GM12864 (cell line): ENCODE measurements at regions not wholly inside any gene's neighbourhood (a gene's known extent, or its start where the extent isn't known, plus 50 kb on each side); places are given as distances from the start of the nearest gene placed in this dataset.
"Not testable (repeated sequence)": the region's sequence is repeated elsewhere in the genome, so short reads cannot be mapped to it uniquely, and the experiment has no call there.

ENCODE experiments used
- DNase-seq: peaks from one replicate; pipeline ENCODE4 v3.0.0-alpha.2; 2011; ENCODE audit warnings: low read depth
- H3K4me3 ChIP-seq: 2 replicates; pipeline ENCODE4 v1.5.1; 2011; ENCODE audit warnings: mild to moderate bottlenecking, low read depth, low read length, control low read depth
- TF ChIP-seq, protein P1 (sequence below): IDR thresholded peaks from 2 replicates; pipeline ENCODE4 v1.5.1; 2011; ENCODE audit warnings: low read depth, mild to moderate bottlenecking, moderate library complexity, low read length, control low read depth, inconsistent platforms; ENCODE audit errors: missing control alignments

DNA sequence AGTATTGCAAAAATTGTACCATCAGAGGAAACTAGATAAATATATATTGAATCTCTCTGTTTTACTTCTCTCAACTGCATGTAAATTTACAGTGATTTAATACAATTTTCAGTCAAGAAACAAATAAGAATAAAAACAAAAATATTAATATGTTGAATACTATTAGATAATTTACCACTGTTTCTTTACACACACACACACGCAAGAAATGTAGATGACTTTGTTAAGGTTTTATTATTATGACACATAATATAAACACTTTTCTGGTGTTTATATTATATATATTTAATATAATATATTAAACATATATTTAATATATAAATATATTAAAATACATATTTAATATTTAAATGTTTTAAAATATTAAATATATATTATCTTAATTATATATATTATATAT, 814.3 kb upstream of the CDH10 start:
- TF ChIP-seq, protein P1, sequence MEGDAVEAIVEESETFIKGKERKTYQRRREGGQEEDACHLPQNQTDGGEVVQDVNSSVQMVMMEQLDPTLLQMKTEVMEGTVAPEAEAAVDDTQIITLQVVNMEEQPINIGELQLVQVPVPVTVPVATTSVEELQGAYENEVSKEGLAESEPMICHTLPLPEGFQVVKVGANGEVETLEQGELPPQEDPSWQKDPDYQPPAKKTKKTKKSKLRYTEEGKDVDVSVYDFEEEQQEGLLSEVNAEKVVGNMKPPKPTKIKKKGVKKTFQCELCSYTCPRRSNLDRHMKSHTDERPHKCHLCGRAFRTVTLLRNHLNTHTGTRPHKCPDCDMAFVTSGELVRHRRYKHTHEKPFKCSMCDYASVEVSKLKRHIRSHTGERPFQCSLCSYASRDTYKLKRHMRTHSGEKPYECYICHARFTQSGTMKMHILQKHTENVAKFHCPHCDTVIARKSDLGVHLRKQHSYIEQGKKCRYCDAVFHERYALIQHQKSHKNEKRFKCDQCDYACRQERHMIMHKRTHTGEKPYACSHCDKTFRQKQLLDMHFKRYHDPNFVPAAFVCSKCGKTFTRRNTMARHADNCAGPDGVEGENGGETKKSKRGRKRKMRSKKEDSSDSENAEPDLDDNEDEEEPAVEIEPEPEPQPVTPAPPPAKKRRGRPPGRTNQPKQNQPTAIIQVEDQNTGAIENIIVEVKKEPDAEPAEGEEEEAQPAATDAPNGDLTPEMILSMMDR: no peak
- H3K4me3 ChIP-seq: no peak overlapping the region

DNA sequence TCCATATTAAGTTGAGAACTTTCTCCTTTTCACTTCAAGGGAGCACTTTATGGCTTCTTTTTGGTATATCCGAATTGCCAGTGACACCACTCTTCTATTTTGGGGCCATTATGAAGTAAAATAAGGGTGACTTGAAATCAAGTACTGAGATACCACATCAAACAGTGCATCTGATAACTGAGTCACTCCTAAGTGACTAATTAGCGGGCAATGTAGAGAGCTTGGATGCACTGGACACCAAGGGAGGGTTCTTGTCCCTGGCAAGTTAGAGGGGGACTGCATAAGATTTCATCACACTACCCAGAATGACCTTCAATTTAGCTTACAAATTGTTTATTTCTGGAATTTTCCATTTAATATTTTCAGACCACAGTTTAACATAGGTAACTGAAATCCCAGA, 813.9 kb upstream of the CDH10 start:
- no peak for DNase-seq
- no peak overlapping the region for H3K4me3 ChIP-seq
- TF ChIP-seq, protein P1: no peak

More for the DNA sequence above, 814.3 kb upstream of the CDH10 start:
- no peak for DNase-seq

DNA sequence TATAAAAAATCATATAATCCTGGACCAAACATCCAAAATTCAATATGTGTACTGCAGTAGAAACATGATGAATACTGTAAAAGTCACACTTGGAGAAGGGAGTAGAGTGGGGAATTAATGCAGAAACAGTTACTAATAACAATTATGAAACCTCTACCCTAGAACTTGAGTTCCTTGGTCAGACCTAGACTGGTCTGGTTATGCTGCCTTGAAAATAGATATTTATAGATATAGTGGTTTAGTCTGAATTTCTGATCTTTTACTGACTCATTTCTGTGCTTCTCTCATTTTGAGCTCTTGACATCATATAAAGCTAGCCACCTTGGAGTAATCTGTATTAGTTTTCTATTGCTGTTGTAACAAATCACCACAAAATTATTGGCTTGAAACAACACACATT, 808.7 kb upstream of the CDH10 start:
- no peak for DNase-seq
- TF ChIP-seq, protein P1: no peak
- H3K4me3 ChIP-seq: no peak overlapping the region

DNA sequence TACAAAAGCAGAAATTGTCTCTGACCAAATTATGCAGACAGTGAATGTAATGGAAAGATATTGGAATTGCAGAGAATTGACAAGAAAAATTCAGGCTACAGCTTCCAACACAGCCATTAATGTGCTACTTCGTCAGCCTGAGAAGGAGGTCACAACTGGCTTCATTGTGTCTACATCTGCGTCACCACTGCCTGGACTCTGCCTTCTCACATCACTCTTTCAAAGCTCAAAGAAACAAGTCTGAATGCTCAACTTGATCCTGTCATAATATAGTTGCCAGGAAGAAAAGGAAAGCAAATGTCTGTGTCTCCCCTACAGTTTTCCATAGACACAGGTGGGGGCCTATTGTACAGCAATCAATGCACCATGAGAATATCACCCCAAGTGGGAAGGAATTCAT, 806.5 kb upstream of the CDH10 start:
- TF ChIP-seq, protein P1: no peak
- DNase-seq: no peak

DNA sequence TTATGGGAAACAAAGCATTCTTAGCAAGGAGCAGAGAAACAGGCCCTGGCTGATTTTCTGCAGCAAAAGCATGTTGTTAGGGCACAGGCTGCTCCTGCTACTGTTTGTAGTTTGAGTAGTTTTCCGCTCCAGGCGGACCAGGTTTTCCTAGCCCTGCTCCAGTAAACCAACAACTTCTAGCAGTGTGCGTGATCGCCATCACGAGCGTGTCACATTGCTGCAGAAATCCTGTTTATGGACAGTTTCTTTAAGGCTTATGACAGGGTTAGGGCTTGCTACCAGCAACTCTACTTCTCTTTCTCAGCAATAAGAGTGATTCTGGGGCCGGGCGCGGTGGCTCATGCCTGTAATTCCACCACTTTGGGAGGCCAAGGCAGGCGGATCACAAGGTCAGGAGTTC, 803.9 kb upstream of the CDH10 start:
- TF ChIP-seq, protein P1: no peak
- no peak overlapping the region for H3K4me3 ChIP-seq
- DNase-seq: no peak

More for the DNA sequence above, 806.5 kb upstream of the CDH10 start:
- H3K4me3 ChIP-seq: no peak overlapping the region

DNA sequence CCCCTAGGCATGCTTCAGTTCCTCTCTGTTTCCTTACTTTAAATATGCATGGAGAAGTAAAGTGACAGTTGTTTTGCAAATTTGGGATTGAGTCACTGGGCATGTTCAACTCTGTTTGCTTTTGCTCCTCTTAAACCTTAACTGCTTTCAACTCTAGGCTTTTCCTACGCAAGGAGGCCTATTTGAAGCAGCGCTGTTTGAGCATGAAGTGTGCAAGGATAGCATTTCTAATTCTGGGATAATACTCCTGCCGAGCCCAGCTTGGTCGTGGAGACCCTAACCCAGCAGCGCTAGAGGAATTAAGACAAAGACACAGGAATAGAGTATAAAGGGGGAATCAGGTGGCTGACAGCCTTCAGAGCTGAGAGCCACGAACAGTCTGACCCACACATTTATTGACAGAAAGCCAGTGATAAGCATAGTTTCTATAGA, 803.4 kb upstream of the CDH10 start:
- H3K4me3 ChIP-seq: no peak overlapping the region
- TF ChIP-seq, protein P1: no peak
- DNase-seq: no peak

DNA sequence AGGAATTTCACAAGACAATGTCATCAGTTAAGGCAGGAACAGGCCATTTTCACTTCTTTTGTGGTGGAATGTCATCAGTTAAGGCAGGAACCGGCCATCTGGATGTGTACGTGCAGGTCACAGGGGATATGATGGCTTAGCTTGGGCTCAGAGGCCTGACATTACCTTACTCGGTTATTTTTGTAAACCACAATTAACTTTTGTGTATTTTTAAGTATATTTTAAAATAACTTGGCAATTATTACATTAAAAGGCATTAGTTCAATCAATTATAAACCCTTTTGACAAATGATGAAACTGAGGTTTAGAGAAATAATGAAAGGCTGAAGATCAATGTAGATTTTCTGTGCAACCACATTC, 801.3 kb upstream of the CDH10 start:
- H3K4me3 ChIP-seq, DNase-seq: not testable (repeated sequence)

DNA sequence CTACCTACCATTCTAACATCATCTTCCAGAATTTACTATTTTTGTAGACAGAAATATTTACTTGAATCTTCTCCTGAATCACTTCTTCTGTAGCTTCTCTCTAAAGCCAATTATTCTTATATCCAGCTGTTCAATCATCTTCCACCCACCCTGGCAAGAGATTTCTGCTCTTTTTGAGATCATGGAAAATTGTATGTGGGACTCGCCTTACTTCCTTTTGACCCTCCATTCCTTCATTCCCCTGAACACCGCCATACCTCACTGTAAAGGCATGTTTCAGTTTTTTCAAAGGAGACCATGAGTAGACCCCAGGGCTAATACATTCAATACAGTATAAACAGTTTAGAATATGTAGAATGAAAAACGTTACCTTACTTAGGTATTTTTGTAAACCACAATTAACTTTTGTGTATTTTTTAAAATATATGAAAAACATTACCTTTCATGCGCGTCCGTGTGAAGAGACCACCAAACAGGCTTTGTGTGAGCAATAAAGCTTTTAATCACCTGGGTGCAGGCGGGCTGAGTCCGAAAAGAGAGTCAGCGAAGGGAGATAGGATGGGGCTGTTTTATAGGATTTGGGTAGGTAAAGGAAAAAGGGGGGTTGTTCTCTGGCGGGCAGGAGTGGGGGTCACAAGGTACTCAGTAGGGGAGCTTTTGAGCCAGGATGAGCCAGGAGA, 800.7 kb upstream of the CDH10 start:
- not testable (repeated sequence) for H3K4me3 ChIP-seq, DNase-seq
